NCI-H82 (cell line): ENCODE measurements at regions not wholly inside any gene's neighbourhood (a gene's known extent, or its start where the extent isn't known, plus 50 kb on each side); places are given as distances from the start of the nearest gene placed in this dataset.

ENCODE experiments used
- DNase-seq: peaks from one replicate; lab custom pipeline; 2025; lab: John Stamatoyannopoulos, UW

DNA sequence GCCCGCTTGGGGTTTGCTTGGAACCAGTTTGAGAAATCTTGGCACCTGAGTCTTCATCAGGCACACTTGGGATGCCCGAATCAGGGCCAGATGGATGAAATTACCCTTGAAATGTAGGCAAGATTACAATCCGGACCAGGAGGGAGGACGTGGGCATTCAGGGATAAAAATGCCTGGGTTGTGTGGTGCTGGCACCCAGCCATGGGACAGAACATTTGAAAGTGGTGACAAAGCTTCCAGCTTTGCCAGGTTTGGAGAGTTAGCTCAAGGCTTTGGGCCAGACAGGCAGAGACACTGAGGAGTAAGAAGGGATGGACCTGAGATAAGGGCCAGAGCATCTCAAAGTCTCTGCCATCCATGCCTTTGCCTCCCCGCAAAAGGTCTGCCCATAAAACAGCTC lies 182.2 kb downstream of the TTC32 start:
- no peak for DNase-seq

GRCh38 chr2:19717446-19717845 lies 184.3 kb downstream of the TTC32 start:
- no peak for DNase-seq

- no peak for DNase-seq
These were observed 186.9 kb downstream of the TTC32 start for GRCh38 chr2:19714926-19715325.

DNA sequence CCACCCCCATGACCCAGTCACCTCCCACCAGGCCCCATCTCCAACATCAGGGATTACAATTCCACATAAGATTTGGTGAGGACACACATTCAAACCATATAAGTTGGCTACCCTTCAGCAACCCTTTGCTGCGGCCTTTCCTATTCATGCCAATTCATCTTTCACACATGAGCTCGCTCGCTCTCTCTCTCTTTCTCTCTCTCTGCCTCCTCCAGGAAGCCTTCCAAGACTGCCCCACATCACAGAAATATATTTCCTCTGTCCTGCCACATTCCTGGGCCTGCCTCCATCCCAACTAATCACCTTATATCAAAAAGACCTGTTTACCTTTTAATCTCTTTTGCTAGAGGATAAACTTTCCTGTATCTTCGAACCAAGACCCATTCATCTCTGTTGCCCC lies 188.9 kb downstream of the TTC32 start:
- no peak for DNase-seq

GRCh38 chr2:19711470-19712372 lies 190.1 kb downstream of the TTC32 start:
- no peak for DNase-seq

- DNase-seq: no peak
These were observed 191.6 kb downstream of the TTC32 start for GRCh38 chr2:19710230-19710629.

DNA sequence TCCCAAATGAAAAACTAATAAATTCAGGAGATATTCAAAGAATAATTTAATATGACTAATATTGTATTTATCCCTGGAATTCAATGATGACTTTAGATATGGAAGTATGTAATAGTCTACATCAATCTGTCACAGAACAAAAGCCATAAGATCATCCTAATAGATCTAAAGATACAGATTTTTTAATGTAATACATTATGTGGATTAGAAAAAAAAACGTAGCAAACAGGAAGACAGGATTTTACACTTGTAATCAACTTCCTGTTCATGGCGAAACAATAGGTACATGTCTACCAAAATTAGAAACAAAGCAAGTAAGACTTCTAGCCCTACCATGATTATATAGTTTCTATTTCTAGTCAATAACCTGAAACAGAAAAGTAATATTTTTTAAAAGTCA lies 192.2 kb downstream of the TTC32 start:
- DNase-seq: no peak

- DNase-seq: no peak
These were observed 193.0 kb downstream of the TTC32 start for GRCh38 chr2:19708776-19709175.

DNA sequence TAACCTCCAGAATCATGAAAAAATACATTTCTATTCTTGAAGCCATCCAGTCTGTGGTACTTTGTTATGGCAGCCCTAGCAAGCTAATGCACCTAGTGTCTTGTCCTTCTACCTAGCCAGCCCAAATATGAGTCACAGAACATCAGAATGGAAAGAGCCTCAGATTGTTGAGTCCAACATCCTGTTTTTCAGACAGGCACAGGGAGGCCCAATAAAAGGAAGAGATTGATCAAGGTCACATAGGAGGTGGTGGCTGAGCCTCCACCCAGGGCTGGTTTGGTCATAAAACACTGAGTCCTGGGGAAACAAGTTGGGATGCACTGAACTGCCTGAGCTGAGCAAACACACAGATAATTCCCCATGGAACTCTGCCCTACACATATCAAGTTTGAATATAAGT lies 195.5 kb downstream of the TTC32 start:
- no peak for DNase-seq

DNA sequence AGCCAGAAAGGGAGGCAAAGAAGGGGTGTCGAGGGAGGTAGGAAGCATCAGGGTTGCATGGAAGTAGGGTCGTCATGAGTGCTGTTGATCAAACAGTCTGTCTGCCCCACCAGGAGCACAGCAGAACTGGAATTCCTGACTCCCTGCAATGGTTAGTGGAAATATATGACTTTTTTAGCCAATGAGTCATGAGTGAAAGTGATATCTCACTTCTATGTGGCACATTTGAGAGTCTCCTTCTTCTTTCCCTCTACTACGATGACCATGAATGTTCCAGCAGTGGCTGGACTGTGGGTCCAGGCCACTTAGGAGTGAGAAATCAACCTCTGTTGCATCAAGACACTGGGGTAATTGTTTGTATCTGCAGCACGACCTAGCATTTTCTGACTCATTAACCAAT lies 199.5 kb downstream of the TTC32 start:
- DNase-seq: no peak

GRCh38 chr2:19700861-19701585 lies 200.8 kb downstream of the TTC32 start:
- no peak for DNase-seq

GRCh38 chr2:19697131-19697530 lies 204.7 kb downstream of the TTC32 start:
- no peak for DNase-seq

GRCh38 chr2:19695706-19696105 lies 206.1 kb downstream of the TTC32 start:
- no peak for DNase-seq

DNA sequence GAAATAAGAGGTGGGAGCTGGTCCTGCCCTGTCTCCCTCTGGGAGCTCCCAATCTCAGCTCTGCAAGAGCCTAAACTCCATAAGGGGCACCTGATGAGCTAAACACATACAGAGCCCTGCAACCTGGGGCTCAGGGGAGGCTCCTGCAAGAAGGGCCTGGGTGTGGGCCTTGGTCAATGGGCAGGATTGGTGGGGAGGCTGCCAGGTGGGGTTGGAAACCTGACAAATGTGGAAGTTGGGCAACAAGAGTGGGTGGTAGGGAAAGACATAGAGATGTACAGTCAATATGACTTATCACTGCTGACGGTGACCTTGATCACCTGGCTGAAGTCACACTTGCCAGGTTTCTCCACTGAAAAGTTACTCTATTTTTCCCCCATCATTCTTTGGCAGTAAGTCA lies 209.9 kb downstream of the TTC32 start:
- no peak for DNase-seq

GRCh38 chr2:19690429-19690828 lies 211.4 kb downstream of the TTC32 start:
- no peak for DNase-seq

- DNase-seq: no peak
These were observed 212.1 kb downstream of the TTC32 start for GRCh38 chr2:19689646-19690168.

GRCh38 chr2:19688059-19688458 lies 213.7 kb downstream of the TTC32 start:
- DNase-seq: no peak

GRCh38 chr2:19687017-19687659 lies 214.6 kb downstream of the TTC32 start:
- DNase-seq: no peak

DNA sequence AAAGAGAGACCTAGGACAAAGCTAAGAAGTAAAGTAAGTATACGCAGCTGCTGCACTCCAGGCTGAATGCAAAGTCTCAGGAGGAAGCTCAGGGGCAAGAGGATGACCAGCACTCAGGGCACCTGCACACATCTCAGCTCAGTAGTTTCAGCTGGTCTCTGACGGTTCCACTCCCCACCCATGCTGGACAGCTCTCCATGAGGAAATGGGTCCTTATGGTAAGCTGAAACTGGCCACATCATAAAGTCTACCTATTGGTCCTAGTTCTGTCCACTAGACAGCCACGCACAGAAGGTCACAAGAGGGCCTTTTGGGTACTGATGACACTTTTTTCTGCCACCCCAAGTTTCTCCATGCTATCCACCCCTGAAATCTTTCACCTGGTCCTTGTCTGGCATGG lies 215.3 kb downstream of the TTC32 start:
- DNase-seq: no peak

DNA sequence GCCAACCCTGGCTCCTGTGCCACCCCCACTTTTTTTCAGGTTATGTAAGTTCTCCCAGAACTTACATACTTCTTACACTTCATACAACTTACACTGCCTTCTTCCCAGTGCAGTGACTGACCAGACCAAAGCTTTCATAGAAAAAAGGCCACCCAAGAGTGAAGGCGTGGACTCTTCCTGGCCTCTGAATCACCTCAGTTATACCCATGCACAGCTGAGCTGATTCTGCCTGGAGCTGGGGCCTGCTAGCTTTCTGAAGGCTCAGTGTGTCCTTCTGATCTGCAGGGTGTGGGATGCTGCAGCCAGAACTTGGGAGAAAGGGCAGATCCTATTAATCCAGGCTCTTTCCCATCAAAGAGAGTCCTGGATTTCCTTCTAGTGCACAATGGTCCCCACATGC lies 216.1 kb downstream of the TTC32 start:
- no peak for DNase-seq

DNA sequence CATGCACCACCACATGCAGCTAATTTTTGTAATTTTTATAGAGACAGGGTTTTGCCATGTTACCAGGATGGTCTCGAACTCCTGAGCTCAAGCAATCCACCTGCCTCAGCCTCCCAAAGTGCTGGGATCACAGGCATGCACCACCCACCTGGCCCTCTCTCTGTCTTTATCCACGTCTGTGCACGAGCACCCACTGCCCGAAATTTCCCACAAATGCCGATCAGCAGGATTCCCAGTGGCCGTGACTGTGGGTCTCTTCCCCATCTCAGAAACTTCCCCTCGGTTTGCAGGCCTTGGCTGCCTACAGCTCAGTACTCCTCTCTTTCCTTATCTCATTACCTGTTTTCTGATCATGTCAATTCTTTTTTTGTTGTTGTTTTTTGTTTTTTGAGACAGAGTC lies 217.3 kb downstream of the TTC32 start:
- DNase-seq: no peak

GRCh38 chr2:19683556-19683955 lies 218.2 kb downstream of the TTC32 start:
- DNase-seq: no peak

DNA sequence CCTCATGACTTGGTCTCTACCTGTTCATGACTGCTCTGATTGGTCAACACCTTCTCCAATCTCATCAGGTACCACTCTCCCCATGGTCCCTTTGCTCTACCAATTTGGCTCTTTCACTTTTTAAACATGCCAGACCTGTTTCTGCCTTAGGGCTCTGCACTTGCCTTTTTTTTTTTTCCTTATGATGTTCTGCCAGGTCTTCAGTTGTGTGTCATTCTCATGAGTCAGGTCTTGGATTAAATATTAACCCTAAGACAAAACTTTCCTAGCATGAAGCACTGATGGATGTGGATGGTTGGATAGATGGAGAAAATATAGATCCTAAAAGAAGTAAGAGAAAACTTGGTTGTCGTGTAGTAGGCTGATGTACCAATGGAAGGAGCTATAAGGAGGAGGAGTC lies 219.3 kb downstream of the TTC32 start:
- no peak for DNase-seq
